GM23338 (cell line): ENCODE measurements at regions not wholly inside any gene's neighbourhood (a gene's known extent, or its start where the extent isn't known, plus 50 kb on each side); places are given as distances from the start of the nearest gene placed in this dataset.

Experiments used
- CREB1 ChIP-seq: fragments of 250-450 bp; sonication (Bioruptor Pico); IDR thresholded peaks from 2 replicates; pipeline ENCODE4 v1.5.0; 2020; ENCODE audit warnings: low read depth, mild to moderate bottlenecking, moderate library complexity
- EZH2 ChIP-seq: fragments of 200-600 bp; sonication (generic); IDR thresholded peaks from one replicate; pipeline ENCODE4 v1.8.0; 2017; ENCODE audit warnings: antibody characterized with exemption, mild to moderate bottlenecking, low read depth; ENCODE audit not compliant: unreplicated experiment
- JUNB ChIP-seq: IDR thresholded peaks from one replicate; pipeline ENCODE4 v1.6.1; 2016; ENCODE audit warnings: antibody characterized with exemption; ENCODE audit not compliant: unreplicated experiment
- POLR2AphosphoS5 ChIP-seq: IDR thresholded peaks from 2 replicates; pipeline ENCODE4 v1.6.1; 2016; ENCODE audit warnings: antibody characterized with exemption, low read depth
- TF ChIP-seq, protein P1 (sequence below), 2 experiments: fragments of 200-600 bp in 1 of 2; sonication (generic) in 1 of 2; conservative IDR thresholded peaks; 2 replicates each; pipeline versions ENCODE4 v1.5.1 to v1.6.1; 2016 to 2017; ENCODE audit warnings: antibody characterized with exemption in 2 of 2, low read depth in 2 of 2, mild to moderate bottlenecking in 2 of 2, moderate library complexity in 1 of 2
- TF ChIP-seq, protein P2 (sequence below): IDR thresholded peaks from one replicate; pipeline ENCODE4 v1.6.1; 2018; ENCODE audit warnings: antibody characterized with exemption; ENCODE audit not compliant: unreplicated experiment

DNA sequence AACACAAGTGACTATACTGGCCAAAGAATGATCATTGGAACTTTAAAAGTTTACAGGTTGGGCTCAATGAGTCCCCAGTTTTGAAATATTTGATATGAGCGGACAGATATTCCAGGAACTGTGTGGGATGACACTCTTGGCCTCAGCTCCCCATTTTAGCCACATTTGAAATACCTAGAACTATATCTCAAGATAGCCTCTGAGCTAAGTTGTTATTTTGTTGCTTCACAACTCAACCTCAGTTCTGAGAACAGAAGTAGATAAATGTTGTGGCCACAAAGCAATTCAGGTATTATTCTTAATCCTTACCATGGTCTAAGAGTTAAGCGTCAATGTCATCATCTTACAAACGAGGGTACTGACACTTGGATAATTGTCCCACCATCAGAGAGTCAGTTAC, 172.2 kb upstream of the SETBP1 start:
- TF ChIP-seq POLR2AphosphoS5 = no peak
- TF ChIP-seq, protein P1, sequence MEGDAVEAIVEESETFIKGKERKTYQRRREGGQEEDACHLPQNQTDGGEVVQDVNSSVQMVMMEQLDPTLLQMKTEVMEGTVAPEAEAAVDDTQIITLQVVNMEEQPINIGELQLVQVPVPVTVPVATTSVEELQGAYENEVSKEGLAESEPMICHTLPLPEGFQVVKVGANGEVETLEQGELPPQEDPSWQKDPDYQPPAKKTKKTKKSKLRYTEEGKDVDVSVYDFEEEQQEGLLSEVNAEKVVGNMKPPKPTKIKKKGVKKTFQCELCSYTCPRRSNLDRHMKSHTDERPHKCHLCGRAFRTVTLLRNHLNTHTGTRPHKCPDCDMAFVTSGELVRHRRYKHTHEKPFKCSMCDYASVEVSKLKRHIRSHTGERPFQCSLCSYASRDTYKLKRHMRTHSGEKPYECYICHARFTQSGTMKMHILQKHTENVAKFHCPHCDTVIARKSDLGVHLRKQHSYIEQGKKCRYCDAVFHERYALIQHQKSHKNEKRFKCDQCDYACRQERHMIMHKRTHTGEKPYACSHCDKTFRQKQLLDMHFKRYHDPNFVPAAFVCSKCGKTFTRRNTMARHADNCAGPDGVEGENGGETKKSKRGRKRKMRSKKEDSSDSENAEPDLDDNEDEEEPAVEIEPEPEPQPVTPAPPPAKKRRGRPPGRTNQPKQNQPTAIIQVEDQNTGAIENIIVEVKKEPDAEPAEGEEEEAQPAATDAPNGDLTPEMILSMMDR (conservative IDR thresholded peaks at IDR 0.05; ENCODE audit: low read depth in 2 of 2) = no peak
- TF ChIP-seq EZH2 = no peak
- TF ChIP-seq CREB1 (CRISPR knock-in tag) = no peak
- TF ChIP-seq, protein P2, sequence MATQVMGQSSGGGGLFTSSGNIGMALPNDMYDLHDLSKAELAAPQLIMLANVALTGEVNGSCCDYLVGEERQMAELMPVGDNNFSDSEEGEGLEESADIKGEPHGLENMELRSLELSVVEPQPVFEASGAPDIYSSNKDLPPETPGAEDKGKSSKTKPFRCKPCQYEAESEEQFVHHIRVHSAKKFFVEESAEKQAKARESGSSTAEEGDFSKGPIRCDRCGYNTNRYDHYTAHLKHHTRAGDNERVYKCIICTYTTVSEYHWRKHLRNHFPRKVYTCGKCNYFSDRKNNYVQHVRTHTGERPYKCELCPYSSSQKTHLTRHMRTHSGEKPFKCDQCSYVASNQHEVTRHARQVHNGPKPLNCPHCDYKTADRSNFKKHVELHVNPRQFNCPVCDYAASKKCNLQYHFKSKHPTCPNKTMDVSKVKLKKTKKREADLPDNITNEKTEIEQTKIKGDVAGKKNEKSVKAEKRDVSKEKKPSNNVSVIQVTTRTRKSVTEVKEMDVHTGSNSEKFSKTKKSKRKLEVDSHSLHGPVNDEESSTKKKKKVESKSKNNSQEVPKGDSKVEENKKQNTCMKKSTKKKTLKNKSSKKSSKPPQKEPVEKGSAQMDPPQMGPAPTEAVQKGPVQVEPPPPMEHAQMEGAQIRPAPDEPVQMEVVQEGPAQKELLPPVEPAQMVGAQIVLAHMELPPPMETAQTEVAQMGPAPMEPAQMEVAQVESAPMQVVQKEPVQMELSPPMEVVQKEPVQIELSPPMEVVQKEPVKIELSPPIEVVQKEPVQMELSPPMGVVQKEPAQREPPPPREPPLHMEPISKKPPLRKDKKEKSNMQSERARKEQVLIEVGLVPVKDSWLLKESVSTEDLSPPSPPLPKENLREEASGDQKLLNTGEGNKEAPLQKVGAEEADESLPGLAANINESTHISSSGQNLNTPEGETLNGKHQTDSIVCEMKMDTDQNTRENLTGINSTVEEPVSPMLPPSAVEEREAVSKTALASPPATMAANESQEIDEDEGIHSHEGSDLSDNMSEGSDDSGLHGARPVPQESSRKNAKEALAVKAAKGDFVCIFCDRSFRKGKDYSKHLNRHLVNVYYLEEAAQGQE = no peak
- no peak for TF ChIP-seq JUNB
